HG03103 (cell line): ENCODE measurements at regions not wholly inside any gene's neighbourhood (a gene's known extent, or its start where the extent isn't known, plus 50 kb on each side); places are given as distances from the start of the nearest gene placed in this dataset.

ENCODE experiments used
- ATAC-seq: cut with Tn5 transposase; IDR thresholded peaks from one replicate; pipeline ENCODE4 v1.9.1; 2021; ENCODE audit warnings: low read depth; ENCODE audit not compliant: unreplicated experiment

DNA sequence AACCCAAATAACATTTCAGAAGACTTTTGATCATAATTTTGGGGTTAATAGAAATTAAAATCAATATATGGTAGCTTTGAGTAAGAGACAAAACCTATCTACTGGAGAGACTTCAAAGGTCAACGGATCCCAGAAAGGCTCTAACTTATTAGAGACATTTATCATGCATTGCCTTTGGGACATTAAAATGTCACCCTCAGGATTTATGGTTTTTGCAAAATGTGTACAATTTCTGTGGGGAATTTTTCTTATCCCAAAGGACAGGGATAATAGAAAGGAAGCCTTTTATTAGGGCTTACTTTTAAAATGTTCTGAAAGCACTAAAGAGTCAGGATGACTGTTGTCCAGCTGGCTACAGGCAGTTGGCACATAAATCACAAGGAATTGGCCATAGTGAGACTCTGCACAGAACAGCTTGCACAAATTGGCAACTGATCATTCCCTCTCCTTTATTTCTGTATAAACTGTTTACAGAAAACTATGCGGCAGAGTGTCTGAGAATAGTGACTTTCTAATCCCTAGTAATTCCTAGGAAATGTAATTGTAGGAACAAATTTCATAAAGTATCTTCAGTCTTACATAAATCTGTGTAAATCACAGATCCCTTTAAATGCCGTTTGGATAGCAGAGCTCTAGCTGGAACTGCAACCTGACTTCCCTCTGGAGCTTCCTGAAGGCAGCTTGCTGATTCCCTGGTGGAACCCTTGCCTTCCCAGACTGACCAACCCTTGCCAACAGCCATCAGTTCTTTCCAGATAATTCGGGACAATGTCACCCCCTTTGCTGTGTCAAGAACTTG lies 201.1 kb upstream of the PREP start:
- no peak for ATAC-seq

DNA sequence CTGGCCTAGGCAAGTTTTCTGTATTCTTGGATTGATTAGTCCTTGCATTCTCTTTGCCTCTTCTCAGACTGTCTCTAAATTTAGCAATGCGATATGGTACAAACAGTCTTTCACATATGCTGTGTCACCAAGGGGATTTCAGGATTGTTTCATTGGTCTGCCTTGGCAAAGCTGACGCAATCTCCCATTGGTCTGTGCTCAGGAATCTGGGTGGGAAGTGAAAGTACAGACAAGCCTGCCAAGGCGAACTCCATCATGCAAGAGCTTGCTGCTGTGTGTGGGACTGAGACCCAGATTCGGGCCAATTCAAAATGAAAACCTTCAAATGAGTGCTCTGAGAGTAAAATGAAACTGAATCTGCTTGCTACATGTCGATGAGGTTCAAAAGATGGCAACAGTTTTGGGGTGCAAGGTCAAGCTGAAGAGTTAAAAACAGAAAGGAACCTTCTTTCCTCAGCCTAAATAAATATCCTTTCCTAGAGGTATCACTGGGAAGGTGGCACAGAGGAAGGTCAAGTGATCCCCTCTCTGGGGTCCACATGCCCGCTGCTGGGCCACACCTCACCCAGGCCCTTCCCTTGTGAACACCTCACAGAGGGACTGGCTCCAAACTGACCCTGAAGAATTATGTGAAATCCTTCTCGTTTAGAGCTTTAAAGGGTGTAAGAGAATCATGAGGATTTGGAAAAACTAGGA lies 198.8 kb upstream of the PREP start:
- ATAC-seq = peak; percentile 80

DNA sequence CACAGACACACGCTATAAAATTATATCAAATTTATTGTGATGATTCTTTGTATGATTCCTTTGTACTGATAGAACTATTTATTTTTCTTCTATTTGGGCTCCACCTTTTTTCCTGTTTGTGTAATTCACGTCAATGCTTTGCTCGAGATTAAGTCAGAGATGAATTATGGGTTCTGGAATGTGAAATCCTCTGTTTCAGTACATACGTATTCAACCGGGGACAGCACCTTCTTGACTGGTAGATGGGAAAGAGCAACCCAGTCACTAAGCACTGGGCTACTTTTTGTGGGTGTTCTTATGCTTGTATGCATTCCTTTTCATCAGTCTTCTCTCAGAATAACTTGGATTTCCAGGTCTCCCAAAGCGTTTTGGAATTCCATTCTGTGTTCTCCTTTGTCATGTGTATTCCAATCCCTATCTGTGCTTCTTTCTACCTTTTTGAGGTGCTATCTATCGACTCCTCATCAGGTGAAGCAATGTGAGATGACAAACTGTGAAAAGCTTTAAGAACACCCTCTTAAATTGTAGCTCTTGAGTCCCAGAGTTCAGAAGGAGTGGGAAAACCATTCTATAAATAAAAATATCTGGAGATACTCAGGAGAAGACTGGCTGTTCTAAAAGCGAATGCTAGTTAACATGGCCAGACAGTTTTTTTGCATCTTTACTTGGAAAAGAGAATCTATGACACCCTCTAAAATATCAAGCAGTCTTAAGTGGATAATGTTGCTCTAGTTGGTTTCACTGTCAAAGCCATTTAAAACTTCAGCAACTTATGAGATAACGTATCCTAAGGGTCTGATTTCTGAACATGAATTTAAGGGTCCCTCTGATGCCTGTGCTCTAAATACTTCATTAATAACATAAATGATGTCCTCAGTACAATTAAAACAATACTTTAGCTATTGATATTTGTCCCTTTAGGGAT lies 197.7 kb upstream of the PREP start:
- no peak for ATAC-seq

DNA sequence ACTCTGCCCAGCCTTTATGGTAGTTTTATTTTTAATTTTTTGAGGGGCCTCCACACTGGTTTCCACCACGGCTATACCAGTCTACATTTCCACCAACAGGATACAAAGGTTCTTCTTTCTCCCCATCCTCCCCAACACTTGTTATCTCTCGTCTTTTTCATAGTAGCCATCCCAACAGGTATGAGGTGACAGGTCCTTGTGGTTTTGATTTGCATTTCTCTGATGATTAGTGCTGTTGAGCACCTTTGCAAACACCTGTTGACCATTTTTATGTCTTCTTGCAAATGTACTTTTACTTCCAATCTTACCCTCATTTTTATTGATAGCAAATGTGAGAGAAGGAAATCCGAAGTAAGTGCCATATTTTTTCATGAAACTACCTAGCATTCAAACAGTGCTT lies 195.4 kb upstream of the PREP start:
- ATAC-seq = no peak

DNA sequence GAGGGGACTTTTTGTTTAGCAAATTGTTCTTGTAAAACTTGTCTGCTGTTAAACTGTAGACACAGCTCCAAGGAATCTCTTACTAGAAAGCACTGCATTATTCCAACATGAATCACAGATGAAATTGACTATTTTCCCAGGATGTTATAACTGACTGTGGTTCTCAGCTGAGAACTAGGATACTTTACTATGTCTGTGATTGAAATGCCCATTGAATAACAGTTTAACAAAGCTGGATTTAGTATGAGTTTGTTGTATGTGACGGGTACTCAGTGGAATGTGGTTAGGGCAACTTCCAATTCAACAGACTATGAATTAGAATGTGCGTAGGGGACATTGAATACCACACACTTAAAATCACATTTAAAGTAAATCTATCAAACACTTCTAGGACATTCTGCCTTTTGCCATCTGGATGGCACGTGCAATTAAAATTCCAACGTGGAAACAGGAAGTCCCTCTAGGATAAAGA lies 193.4 kb upstream of the PREP start:
- no peak for ATAC-seq

DNA sequence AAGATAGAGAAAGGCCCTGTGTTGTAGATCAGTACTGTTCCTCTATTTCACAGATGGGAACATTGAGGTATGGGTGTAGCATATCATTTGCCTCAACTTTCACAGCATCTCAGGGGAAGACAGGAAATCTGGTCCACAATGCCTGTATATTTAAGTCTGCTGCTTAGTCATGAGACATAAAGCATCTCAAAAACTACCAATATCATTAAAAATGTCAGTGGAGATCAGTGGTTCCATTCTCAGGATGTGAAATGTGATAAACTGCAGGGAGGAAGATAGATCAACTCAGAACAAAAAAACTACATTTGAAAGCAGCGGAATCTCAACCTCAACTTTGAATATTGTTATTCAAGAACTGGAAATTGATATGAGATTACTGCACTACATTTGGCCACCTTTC lies 192.9 kb upstream of the PREP start:
- no peak for ATAC-seq

DNA sequence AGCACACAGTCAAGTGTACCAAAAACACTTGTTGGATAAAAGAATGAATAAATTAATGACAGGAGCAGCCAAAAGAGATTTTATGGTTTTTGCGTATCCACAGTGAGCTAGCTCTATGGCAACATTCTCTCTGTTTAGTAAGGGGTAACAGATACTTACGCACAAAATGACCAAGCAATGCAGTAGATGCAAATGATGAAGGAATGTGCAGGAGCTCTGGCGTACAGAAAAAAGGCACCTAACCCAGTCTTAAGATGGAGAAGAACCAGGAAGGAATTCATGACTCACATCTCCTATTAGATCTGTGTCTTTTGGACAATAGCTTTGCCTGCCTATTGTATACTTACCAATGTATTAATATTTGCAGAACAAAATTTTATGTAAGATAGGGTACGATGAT lies 191.9 kb upstream of the PREP start:
- ATAC-seq = no peak

DNA sequence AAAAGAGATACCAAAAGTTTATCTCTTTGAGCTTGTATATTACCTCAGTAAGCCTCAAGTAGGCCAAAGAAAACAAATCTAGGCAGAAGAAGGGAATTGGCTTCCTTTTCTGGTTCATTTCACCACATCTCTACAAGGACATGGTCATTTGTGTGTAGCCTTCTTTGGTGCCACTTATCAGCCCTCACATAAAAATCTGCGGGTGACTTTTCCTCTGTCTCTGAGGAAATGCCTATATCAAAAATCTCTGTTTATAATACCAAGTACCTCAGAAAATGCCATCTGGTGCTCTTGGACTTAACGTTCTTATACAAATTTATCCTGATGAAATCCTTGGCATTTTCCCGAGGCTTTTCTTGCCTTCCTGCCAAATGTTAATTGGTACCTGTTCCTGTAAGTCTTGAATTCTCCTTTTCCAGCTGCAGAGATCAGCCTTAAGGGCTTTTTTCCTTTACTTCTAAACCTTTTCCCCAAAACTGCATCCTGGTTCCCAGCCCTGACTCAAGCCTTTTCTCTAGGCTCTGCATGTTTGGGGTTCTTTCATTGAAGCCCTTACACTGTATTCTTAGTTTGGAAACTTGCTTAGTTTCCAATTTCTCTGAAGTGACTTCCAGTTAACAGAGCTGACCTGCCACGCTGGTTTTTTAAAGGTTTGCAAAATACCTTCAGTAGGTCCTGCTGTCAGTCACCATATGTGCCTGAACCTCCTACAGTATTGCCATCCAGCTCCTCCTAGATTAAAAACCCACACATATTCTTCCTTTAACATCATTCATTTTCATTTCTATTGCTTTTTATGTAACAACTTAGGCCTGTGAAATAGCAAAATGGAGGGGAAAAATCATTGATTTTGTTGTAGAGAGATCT lies 191.2 kb upstream of the PREP start:
- ATAC-seq = no peak

DNA sequence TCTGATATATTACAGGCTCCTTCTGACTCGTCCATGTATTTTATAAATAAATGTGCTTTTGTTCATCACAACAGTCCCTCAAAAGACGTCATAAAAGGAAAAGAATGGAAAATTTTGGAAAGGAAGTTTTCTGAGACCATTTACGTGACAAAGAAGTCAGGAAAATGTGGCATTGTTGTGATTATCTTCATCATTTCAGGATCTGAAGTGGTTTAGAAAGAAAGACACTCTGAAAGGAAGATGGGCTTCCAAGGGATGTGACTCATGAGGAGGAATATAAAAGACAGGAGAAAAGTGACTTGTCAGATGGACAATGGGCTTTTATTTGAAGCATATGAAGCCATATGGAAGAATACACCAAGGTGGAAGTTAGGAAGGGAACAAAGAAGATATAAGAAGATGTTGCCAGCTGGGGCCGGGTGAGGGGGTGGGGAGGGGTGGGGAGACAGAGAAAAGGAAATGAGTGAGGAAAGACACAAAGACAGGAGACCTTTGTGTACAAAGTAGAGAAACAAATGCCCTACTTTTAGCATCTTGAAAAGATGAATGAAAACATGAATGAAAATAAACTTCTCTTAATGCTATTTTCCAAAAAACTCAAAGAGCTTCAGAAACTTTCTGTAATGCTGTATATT lies 190.3 kb upstream of the PREP start:
- no peak for ATAC-seq

DNA sequence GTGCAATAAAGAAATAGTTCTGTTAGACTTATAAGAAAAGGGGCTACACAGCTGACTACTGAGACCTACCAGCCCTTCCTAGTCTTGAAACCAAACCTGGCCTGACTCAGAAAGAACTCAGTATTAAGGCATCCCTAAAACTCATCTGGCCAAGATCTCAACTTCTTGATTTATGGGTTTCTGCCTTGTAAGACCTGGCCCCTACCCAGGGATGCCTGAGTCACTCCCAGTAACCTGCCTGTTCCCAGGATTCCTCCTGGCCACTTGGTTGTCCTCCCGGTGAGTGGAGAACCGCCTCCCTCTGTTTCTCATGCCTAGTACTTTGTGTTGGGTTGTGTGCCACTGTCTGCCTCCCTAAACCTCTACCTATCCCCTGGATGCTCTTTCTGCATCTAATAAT lies 189.4 kb upstream of the PREP start:
- no peak for ATAC-seq

DNA sequence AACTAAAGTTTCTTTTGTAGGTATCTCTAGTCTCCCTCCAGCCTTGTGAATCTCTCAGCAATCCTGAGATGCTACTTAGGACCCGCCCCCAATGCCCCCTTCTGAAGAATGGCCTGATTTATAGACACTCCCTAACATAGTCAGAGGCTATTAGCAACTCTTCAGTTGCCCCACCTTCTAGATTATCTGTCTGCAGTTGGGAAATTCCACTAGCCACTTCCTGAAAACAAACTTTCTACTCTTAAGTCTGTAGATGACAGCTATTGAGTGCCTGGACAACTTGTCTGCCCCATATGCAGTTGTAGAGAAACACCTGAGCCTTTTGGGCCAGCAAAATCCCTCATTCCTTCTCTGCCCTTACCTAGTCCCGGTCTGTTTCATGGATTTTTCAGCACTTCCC lies 188.2 kb upstream of the PREP start:
- peak; percentile 95 for ATAC-seq

DNA sequence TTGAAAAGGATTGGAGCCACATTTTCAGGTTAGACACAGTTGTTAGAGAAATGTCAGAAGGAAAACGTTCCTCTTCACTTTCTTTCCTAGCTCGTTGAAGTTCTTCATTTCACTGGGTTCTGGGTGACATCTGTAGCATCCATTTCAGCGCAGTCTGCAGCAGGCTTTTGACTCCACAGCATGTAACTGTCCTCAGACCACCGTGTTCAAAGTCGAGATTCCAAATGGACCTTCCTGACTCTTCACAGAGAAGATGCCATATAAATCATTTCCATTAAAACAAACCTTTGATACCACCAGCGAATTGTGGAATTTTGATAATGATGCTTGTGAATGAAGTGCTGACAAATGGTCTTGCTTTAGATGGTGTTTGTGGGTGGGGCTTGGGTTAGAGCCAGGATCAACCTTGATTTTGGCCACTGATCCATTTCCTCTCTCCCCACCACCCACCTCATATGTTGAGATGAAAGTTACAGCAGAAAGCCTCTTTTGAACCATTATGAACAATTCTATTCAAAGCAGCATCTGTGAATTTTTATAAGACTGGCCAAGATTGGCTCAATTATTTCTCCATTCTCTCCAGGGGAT lies 185.3 kb upstream of the PREP start:
- no peak for ATAC-seq

DNA sequence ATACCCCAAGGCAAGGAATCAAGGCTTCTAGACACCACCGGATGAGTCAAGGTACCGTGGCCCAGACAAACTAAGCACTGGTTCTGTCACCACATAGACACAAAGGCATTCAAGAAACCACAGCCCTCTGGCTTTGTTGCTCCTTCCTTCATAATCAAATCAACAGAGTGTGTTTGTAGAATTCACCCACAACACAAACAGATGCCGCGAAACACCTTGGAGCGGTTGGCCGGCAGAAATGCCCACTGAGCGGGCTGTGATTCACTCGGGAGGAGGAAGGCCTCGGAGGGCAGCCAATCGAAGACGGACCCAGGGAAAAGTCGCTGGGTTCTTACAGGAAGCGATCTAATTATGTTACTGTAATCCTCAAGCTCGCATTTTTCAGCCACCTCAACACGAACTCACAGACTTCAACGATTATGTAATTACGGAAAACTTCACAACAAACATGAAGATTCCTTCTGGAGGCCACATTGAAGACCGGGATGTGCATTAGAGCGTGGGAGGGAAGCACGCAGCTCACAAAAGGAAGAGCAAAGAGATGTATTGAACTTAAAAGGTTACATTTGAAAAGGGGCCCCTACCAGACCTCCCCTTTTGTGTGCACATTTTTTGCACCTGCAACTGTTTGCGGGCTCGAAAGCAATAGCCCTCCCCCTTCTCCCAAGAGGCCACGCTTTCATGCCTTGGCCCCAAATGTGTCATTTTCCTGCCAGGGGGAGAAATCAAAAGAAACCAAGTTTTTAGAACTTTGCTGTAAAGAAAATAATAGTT lies 184.7 kb upstream of the PREP start:
- no peak for ATAC-seq

DNA sequence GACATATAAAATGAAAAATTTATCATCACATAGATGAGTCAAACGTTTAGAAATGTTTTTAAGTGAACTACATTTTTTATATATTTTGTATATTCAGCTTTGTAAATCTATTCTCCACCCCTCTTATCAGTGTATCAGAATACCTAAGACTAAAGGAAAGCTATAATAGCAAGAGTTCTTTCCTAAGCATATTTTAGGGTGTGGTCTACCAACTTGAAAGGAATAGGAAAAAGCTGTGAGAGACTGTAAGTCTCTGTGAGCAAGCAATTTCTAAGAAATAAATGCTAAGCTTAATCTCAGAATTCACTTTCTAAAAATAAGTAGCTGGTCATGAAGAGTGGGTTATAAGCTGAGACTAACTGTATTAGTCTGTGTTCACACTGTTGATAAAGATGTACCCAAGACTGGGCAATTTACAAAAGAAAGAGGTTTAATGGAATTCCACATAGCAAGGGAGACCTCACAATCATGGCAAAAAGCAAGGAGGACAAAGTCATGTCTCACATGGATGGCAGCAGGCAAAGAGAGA lies 175.4 kb upstream of the PREP start:
- ATAC-seq = no peak

DNA sequence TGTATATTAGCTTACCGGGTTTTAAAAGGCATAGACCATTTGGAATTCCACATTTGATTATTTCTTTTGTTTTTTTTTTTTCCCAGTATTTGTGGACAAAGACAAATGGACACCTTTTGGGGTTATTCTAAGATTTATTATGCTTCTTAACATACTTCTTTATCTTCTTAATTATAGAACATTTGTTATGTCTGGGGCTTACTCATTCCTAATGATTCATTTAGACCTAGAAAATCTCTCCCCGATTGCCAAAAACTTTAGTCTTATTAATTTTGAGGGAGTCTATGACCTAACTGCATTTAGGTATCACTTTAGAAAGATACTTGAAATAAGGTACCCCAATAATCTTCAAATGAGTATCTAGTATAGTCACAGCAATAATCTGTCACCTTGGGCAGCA lies 170.7 kb upstream of the PREP start:
- ATAC-seq = no peak

DNA sequence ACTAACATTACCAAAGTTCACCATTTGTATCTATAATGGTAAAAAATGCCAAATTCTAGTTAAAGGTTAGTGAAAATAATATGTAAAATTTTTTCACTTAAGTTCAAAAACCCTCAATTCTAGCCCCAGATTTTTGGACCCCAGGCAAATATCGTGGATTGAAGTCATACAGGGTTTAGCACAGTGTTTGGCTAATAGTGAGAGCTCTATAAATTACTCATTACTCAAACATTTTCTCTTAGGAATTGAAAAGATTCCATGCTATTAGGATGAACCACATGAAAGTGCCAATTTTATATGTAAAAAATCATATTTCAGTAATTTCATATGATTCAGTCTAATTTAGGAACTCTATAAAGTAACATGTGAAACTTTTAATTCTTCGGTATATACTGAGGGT lies 170.3 kb upstream of the PREP start:
- ATAC-seq = no peak

DNA sequence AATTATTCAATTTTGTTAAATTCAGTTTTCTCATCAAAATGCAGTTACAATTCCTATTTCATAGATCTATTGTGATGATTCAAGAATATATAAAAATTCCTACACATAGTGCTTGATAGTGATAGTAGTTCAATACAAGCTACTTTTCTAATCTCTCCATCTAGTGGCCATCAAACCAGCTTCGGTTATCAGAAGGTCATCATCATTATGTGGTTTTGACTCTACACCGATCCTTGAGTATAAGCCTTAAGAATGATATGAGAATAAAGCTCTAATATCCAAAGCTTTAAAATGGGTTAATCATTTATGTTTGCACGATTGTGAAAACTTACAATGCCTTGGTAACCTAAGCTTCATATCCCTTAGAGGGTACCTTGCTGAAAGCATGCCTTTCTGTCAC lies 167.5 kb upstream of the PREP start:
- ATAC-seq = no peak

DNA sequence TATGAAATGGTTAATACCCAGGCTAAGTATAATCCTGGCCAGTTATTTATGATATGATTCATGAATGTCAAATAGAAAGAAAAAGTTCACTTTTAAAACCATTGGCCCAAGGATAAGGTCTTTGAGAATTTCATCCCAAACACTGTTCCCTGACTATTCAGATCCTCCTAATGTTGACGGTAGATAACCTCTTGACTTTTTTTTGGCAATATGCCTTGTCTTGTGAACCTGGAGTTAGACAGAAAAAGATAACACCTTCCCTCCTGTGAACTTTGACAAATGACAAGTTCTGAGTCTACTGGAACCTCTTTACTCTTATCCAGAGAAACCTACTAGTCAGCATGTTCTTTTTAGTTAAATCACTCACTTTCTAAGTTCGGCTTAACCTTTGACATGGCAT lies 166.8 kb upstream of the PREP start:
- ATAC-seq = no peak
